Prostate gland (tissue), 2 donors: ENCODE measurements at regions not wholly inside any gene's neighbourhood (a gene's known extent, or its start where the extent isn't known, plus 50 kb on each side); places are given as distances from the start of the nearest gene placed in this dataset.

Experiments used
- POLR2A ChIP-seq: fragments of 450-650 bp; IDR thresholded peaks from one replicate; pipeline ENCODE4 v1.6.1; 2016; ENCODE audit warnings: antibody characterized with exemption, mild to moderate bottlenecking
- POLR2AphosphoS5 ChIP-seq: sonication (generic); formaldehyde crosslinking; IDR thresholded peaks from one replicate; pipeline ENCODE4 v1.6.1; 2017; ENCODE audit warnings: antibody characterized with exemption
- TF ChIP-seq, protein P1 (sequence below), 4 experiments: fragments of 200-600 bp in 2 of 4; fragments of 450-650 bp in 2 of 4; sonication (generic) in 2 of 4; IDR thresholded peaks; 1 replicate in 3 of 4; 2 replicates in 1 of 4; pipeline ENCODE4 v1.5.1; 2016 to 2019; ENCODE audit warnings: antibody characterized with exemption in 4 of 4, mild to moderate bottlenecking in 2 of 4, moderate library complexity in 2 of 4

DNA sequence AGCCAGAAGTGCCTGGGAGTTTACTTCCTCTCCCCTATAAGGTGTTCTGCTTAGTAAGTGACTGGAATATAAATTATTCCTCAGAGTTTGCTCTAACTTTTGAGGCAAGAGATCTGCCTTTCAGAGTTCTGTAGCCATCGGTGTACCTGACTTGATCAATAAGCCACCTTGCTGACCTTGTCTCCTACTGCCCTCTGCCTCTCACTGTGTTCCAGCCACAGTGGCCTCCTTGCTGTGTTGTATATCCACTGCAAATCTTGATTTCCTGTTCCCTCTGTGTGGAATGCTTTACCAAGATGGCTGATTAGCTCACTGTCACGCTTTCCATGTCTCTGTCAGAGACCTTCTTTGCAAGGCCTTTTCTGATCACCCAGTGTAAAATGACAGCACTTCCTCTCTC lies 442.4 kb downstream of the SQOR start:
- TF ChIP-seq, protein P1, sequence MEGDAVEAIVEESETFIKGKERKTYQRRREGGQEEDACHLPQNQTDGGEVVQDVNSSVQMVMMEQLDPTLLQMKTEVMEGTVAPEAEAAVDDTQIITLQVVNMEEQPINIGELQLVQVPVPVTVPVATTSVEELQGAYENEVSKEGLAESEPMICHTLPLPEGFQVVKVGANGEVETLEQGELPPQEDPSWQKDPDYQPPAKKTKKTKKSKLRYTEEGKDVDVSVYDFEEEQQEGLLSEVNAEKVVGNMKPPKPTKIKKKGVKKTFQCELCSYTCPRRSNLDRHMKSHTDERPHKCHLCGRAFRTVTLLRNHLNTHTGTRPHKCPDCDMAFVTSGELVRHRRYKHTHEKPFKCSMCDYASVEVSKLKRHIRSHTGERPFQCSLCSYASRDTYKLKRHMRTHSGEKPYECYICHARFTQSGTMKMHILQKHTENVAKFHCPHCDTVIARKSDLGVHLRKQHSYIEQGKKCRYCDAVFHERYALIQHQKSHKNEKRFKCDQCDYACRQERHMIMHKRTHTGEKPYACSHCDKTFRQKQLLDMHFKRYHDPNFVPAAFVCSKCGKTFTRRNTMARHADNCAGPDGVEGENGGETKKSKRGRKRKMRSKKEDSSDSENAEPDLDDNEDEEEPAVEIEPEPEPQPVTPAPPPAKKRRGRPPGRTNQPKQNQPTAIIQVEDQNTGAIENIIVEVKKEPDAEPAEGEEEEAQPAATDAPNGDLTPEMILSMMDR (IDR thresholded peaks at IDR 0.05), result no peak
- TF ChIP-seq POLR2A (no peak), POLR2AphosphoS5 (no peak)
